H1 (cell line): ENCODE measurements at regions not wholly inside any gene's neighbourhood (a gene's known extent, or its start where the extent isn't known, plus 50 kb on each side); places are given as distances from the start of the nearest gene placed in this dataset.

ENCODE experiments used
- CTCF ChIA-PET: fragments of 300-600 bp; sonication (Branson Sonifier 250); formaldehyde crosslinking; loops from one replicate; lab custom pipeline; 2021; ENCODE audit not compliant: partially characterized antibody; lab: Charles Lee
- POLR2A ChIA-PET: fragments of 300-600 bp; sonication (Branson Sonifier 250); formaldehyde crosslinking; loops from one replicate; lab custom pipeline; 2021; ENCODE audit warnings: inconsistent platforms; ENCODE audit not compliant: partially characterized antibody; lab: Charles Lee
- DNase-seq, 2 experiments: peaks; one replicate each; pipeline versions ENCODE4 v3.0.0 to v3.0.0-alpha.2; 2010 to 2022; ENCODE audit warnings: low spot score in 2 of 2, low read depth in 1 of 2, mixed read lengths in 1 of 2
- FAIRE-seq: peaks from 2 replicates; lab custom pipeline; 2011; peaks lifted over from hg19 to GRCh38; lab: Jason Lieb, UNC
- H2AFZ ChIP-seq: 2 replicates; pipeline ENCODE4 v1.8.1; 2012; ENCODE audit warnings: low read length, inconsistent platforms
- H2AK5ac ChIP-seq: 2 replicates; pipeline ENCODE4 v1.6.1; 2013; ENCODE audit warnings: low read depth, low read length
- H2BK120ac ChIP-seq: replicated peaks from 2 replicates; pipeline ENCODE3; 2013; ENCODE audit warnings: low read depth, low read length, inconsistent platforms
- H2BK12ac ChIP-seq: 2 replicates; pipeline ENCODE4 v1.6.1; 2013; ENCODE audit warnings: low read depth, low read length
- H2BK15ac ChIP-seq: 2 replicates; pipeline ENCODE4 v1.6.1; 2013; ENCODE audit warnings: low read length
- H2BK20ac ChIP-seq: 2 replicates; pipeline ENCODE4 v1.6.1; 2013; ENCODE audit warnings: low read length
- H2BK5ac ChIP-seq: 2 replicates; pipeline ENCODE4 v1.6.1; 2013; ENCODE audit warnings: low read depth, low read length
- H3K14ac ChIP-seq: 2 replicates; pipeline ENCODE4 v1.6.1; 2013; ENCODE audit warnings: inconsistent platforms; ENCODE audit not compliant: insufficient read length
- H3K18ac ChIP-seq: 2 replicates; pipeline ENCODE4 v1.6.1; 2013; ENCODE audit warnings: low read length; ENCODE audit errors: extremely low read depth
- H3K23ac ChIP-seq: 2 replicates; pipeline ENCODE4 v1.6.1; 2013; ENCODE audit warnings: inconsistent platforms; ENCODE audit not compliant: insufficient read length
- H3K23me2 ChIP-seq: 2 replicates; pipeline ENCODE4 v1.6.1; 2013; ENCODE audit warnings: low read depth, low read length
- H3K27ac ChIP-seq: 2 replicates; pipeline ENCODE4 v1.6.1; 2011; ENCODE audit warnings: low read depth, low read length, inconsistent platforms
- H3K27me3 ChIP-seq, 4 experiments: replicated peaks in 1 of 4; 1 replicate in 1 of 4; 2 replicates in 3 of 4; pipeline versions ENCODE4 v1.6.1 to v1.8.1; 2011 to 2013; ENCODE audit warnings: low read length in 3 of 4, mild to moderate bottlenecking in 3 of 4, inconsistent platforms in 2 of 4, mixed read lengths in 2 of 4, moderate library complexity in 1 of 4; ENCODE audit not compliant: control insufficient read depth in 3 of 4, insufficient read depth in 3 of 4; ENCODE audit errors: extremely low read depth in 1 of 4
- H3K36me3 ChIP-seq, 4 experiments: 2 replicates each; pipeline versions ENCODE4 v1.6.1 to v1.8.1; 2011 to 2013; ENCODE audit warnings: mild to moderate bottlenecking in 4 of 4, low read length in 3 of 4, moderate library complexity in 2 of 4, control low read depth in 1 of 4, inconsistent platforms in 1 of 4; ENCODE audit not compliant: insufficient read depth in 4 of 4, control insufficient read depth in 2 of 4
- H3K4ac ChIP-seq: replicated peaks from 2 replicates; pipeline ENCODE3; 2013; ENCODE audit warnings: low read length, low read depth, mixed read lengths, inconsistent platforms; ENCODE audit not compliant: insufficient read length
- H3K4me1 ChIP-seq, 4 experiments: replicated peaks in 1 of 4; 1 replicate in 1 of 4; 2 replicates in 3 of 4; pipeline versions ENCODE4 v1.6.1 to v1.8.1; 2011 to 2013; ENCODE audit warnings: low read length in 3 of 4, inconsistent platforms in 2 of 4, mixed read lengths in 1 of 4; ENCODE audit not compliant: insufficient read depth in 4 of 4, control insufficient read depth in 3 of 4
- H3K4me2 ChIP-seq, 2 experiments: 2 replicates each; pipeline versions ENCODE4 v1.6.1 to v1.8.1; 2011 to 2013; ENCODE audit warnings: low read depth in 2 of 2, low read length in 2 of 2, control low read depth in 1 of 2, inconsistent platforms in 1 of 2, mild to moderate bottlenecking in 1 of 2; ENCODE audit not compliant: insufficient read depth in 1 of 2
- H3K4me3 ChIP-seq, 4 experiments: fragments of 200-600, 300-600 bp in 1 of 4; sonication (generic), shearing (Covaris generic), sonication (Bioruptor Twin) in 1 of 4; 2 replicates each; pipeline versions ENCODE4 v1.5.1 to v1.8.1; 2011 to 2016; ENCODE audit warnings: low read length in 4 of 4, low read depth in 3 of 4, control low read depth in 2 of 4, inconsistent platforms in 2 of 4, mild to moderate bottlenecking in 2 of 4, mixed read lengths in 1 of 4, moderate library complexity in 1 of 4; ENCODE audit not compliant: insufficient read depth in 2 of 4; ENCODE audit errors: extremely low read depth in 1 of 4
- H3K56ac ChIP-seq: replicated peaks from 2 replicates; pipeline ENCODE3; 2013; ENCODE audit warnings: low read depth, mild to moderate bottlenecking, mixed read lengths, low read length, inconsistent platforms; ENCODE audit not compliant: insufficient read length
- H3K79me1 ChIP-seq: 2 replicates; pipeline ENCODE4 v1.6.1; 2013; ENCODE audit warnings: low read depth, low read length, control low read depth
- H3K79me2 ChIP-seq, 2 experiments: 2 replicates each; pipeline versions ENCODE4 v1.6.1 to v1.8.1; 2012 to 2013; ENCODE audit warnings: low read length in 2 of 2, mild to moderate bottlenecking in 2 of 2, inconsistent platforms in 1 of 2; ENCODE audit not compliant: insufficient read depth in 2 of 2, control insufficient read depth in 1 of 2
- H3K9ac ChIP-seq, 4 experiments: replicated peaks in 1 of 4; 1 replicate in 1 of 4; 2 replicates in 3 of 4; pipeline versions ENCODE4 v1.6.1 to v1.8.1; 2011 to 2013; ENCODE audit warnings: low read depth in 3 of 4, low read length in 3 of 4, control low read depth in 2 of 4, mild to moderate bottlenecking in 2 of 4, moderate library complexity in 2 of 4, inconsistent platforms in 1 of 4; ENCODE audit errors: extremely low read depth in 1 of 4
- H3K9me3 ChIP-seq, 2 experiments: 2 replicates each; pipeline versions ENCODE4 v1.6.1 to v1.8.1; 2012 to 2013; ENCODE audit warnings: mild to moderate bottlenecking in 2 of 2, moderate library complexity in 2 of 2, control low read depth in 1 of 2, inconsistent platforms in 1 of 2, low read depth in 1 of 2, low read length in 1 of 2, mixed read lengths in 1 of 2; ENCODE audit not compliant: insufficient read depth in 2 of 2
- H4K20me1 ChIP-seq, 2 experiments: replicated peaks in 1 of 2; 2 replicates each; pipeline versions ENCODE3 to v1.8.1; 2011 to 2013; ENCODE audit warnings: inconsistent platforms in 2 of 2, low read length in 2 of 2, mild to moderate bottlenecking in 1 of 2; ENCODE audit not compliant: insufficient read depth in 2 of 2, control insufficient read depth in 1 of 2
- H4K5ac ChIP-seq: 2 replicates; pipeline ENCODE4 v1.6.1; 2013; ENCODE audit warnings: low read length, low read depth, mixed read lengths, inconsistent platforms; ENCODE audit not compliant: insufficient read length
- H4K8ac ChIP-seq: 2 replicates; pipeline ENCODE4 v1.8.0; 2013; ENCODE audit warnings: mild to moderate bottlenecking, moderate library complexity, low read length, inconsistent platforms; ENCODE audit not compliant: insufficient read depth; ENCODE audit errors: extremely low read depth
- H4K91ac ChIP-seq: replicated peaks from 2 replicates; pipeline ENCODE3; 2013; ENCODE audit warnings: low read length, mixed read lengths, inconsistent platforms; ENCODE audit not compliant: insufficient read length
- ASH2L ChIP-seq: fragments of 200-600, 300-600 bp; sonication (generic); IDR thresholded peaks from one replicate; pipeline ENCODE4 v1.7.1; 2017; ENCODE audit warnings: low read length
- ATF3 ChIP-seq: IDR thresholded peaks from 2 replicates; pipeline ENCODE4 v1.6.1; 2011; ENCODE audit warnings: low read depth, mild to moderate bottlenecking, low read length; ENCODE audit not compliant: insufficient read depth
- CEBPB ChIP-seq: IDR thresholded peaks from 2 replicates; pipeline ENCODE4 v1.6.1; 2012; ENCODE audit warnings: low read depth, low read length
- GABPA ChIP-seq: IDR thresholded peaks from 2 replicates; pipeline ENCODE4 v1.6.1; 2011; ENCODE audit warnings: mild to moderate bottlenecking, low read length, moderate library complexity, borderline replicate concordance; ENCODE audit not compliant: insufficient read depth
- HDAC6 ChIP-seq: IDR thresholded peaks from one replicate; pipeline ENCODE4 v1.7.1; 2012; ENCODE audit warnings: low read depth, mild to moderate bottlenecking, inconsistent platforms, low read length, moderate library complexity
- JUND ChIP-seq: IDR thresholded peaks from 2 replicates; pipeline ENCODE4 v1.6.1; 2011; ENCODE audit warnings: mild to moderate bottlenecking, improper control_type of control experiment, low read length
- MAX ChIP-seq: IDR thresholded peaks from 2 replicates; pipeline ENCODE4 v1.6.1; 2012; ENCODE audit warnings: inconsistent platforms
- NANOG ChIP-seq: IDR thresholded peaks from 2 replicates; pipeline ENCODE4 v1.6.1; 2011; ENCODE audit warnings: low read length, low read depth, mild to moderate bottlenecking, inconsistent platforms; ENCODE audit not compliant: insufficient read depth, poor library complexity, severe bottlenecking
- RBBP5 ChIP-seq: IDR thresholded peaks from 2 replicates; pipeline ENCODE4 v1.7.1; 2012; ENCODE audit warnings: low read depth, mild to moderate bottlenecking, inconsistent platforms, low read length, moderate library complexity, borderline replicate concordance
- RNF2 ChIP-seq: fragments of 200-900, 300-1000 bp; sonication (generic); IDR thresholded peaks from 2 replicates; pipeline ENCODE4 v1.7.1; 2016; ENCODE audit warnings: borderline replicate concordance, low read depth, mild to moderate bottlenecking, antibody characterized with exemption, low read length; ENCODE audit not compliant: poor library complexity, severe bottlenecking; ENCODE audit errors: missing control alignments
- USF2 ChIP-seq: IDR thresholded peaks from 2 replicates; pipeline ENCODE4 v1.6.1; 2011; ENCODE audit warnings: low read length, improper control_type of control experiment
- ZNF274 ChIP-seq: IDR thresholded peaks from 2 replicates; pipeline ENCODE4 v1.7.0; 2012; ENCODE audit warnings: low read length, borderline replicate concordance; ENCODE audit errors: extremely low read depth
- WGBS, 2 experiments: shearing (Covaris generic) in 1 of 2; methylation state at CpG; one replicate each; pipeline versions ENCODE4 v1.1.6 to v1.1.7; 2013 to 2015; ENCODE audit warnings: low lambda C conversion rate in 2 of 2, mixed read lengths in 2 of 2, inconsistent platforms in 1 of 2, low coverage in 1 of 2, missing lambda C conversion rate in 1 of 2; ENCODE audit not compliant: insufficient replicate concordance in 2 of 2, insufficient coverage in 1 of 2, insufficient read length in 1 of 2; ENCODE audit errors: extremely low coverage in 1 of 2, missing lambda C conversion rate in 1 of 2; 5-methylcytosine and 5-hydroxymethylcytosine counted together

GRCh38 chr10:53744176-53744575 is 971.6 kb upstream of the MBL2 start:
- no peak overlapping the region for H2BK20ac ChIP-seq
- H3K4me3 ChIP-seq: no peak overlapping the region
- H2BK12ac ChIP-seq: no peak overlapping the region
- FAIRE-seq: no peak
- H3K27me3 ChIP-seq: no peaks in the 10 kb centered on the region
- no peak overlapping the region for H4K8ac ChIP-seq
- no peaks in the 10 kb centered on the region; a peak in 1 of 8 replicates for H3K36me3 ChIP-seq
- peak overlapping the region; percentile 10 for H4K91ac ChIP-seq
- no peak overlapping the region for H3K56ac ChIP-seq
- H3K18ac ChIP-seq: peak overlapping the region; percentile 1; the same call in 1 of the 2 replicates
- H3K79me2 ChIP-seq: no peaks in the 10 kb centered on the region
- H3K23ac ChIP-seq: no peak overlapping the region
- no peak overlapping the region for H3K4ac ChIP-seq
- H3K27ac ChIP-seq: no peak overlapping the region
- H2AK5ac ChIP-seq: no peak overlapping the region
- H3K4me1 ChIP-seq: peaks cover 0 to 3% (median 2%) of the 10 kb centered on the region in 4 experiments; a peak in 4 of 7 replicates
- H2AFZ ChIP-seq: no peak overlapping the region
- peak overlapping the region; percentile 77 for H2BK5ac ChIP-seq
- WGBS, 2 experiments: 94% methylated on average over 2 of the region's 2 CpGs; no CpG with 5 or more reads in 1 of the 2 experiments
- POLR2A ChIA-PET: no interaction called here
- H4K5ac ChIP-seq: no peak overlapping the region
- H2BK120ac ChIP-seq: no peak overlapping the region
- H3K9me3 ChIP-seq: peaks cover 2 to 14% of the 10 kb centered on the region in 2 experiments; a peak in 3 of 4 replicates
- CTCF ChIA-PET: interaction anchor here (0.9 kb wide), 1 partner anchor 16 kb away, joined by 4 read pairs; no protein-coding TSS in a partner anchor
- no peak overlapping the region for H3K9ac ChIP-seq
- DNase-seq: no peak
- H3K14ac ChIP-seq: no peak overlapping the region
- no peak overlapping the region for H3K4me2 ChIP-seq
- no peaks in the 10 kb centered on the region for H3K79me1 ChIP-seq
- no peak overlapping the region for H2BK15ac ChIP-seq
- H3K23me2 ChIP-seq: no peaks in the 10 kb centered on the region
- H4K20me1 ChIP-seq: no peaks in the 10 kb centered on the region
- TF ChIP-seq GABPA: no peak
- no peak for TF ChIP-seq ASH2L
- no peak for TF ChIP-seq CEBPB
- no peak for TF ChIP-seq ATF3
- TF ChIP-seq ZNF274: no peak
- TF ChIP-seq RNF2: no peak
- no peak for TF ChIP-seq RBBP5
- no peak for TF ChIP-seq USF2
- no peak for TF ChIP-seq NANOG
- no peak for TF ChIP-seq HDAC6
- no peak for TF ChIP-seq MAX
- TF ChIP-seq JUND: no peak
